ENCODE measurements at regions not wholly inside any gene's neighbourhood (a gene's known extent, or its start where the extent isn't known, plus 50 kb on each side); places are given as distances from the start of the nearest gene placed in this dataset.

- DNase-seq (ENCODE audit: extremely low spot score, unreplicated experiment), result no peak
- H3K27ac Mint-ChIP-seq, result peak overlapping the region; percentile 37
- H3K27me3 Mint-ChIP-seq, result peaks cover 11% of the 10 kb centered on the region
- peak overlapping the region; percentile 0 for H3K4me3 Mint-ChIP-seq
- peaks cover 26% of the 10 kb centered on the region for H3K4me1 Mint-ChIP-seq (ENCODE audit: unreplicated experiment)
- no peaks in the 10 kb centered on the region for H3K36me3 Mint-ChIP-seq
- no peaks in the 10 kb centered on the region for H3K9me3 Mint-ChIP-seq
- no peak for TF ChIP-seq CTCF (conservative IDR thresholded peaks at IDR 0.05)
These were observed 91.0 kb upstream of the PPM1J start for GRCh38 chr1:112806090-112806642.

GRCh38 chr1:112805155-112805853, 90.2 kb upstream of the PPM1J start:
- H3K27ac Mint-ChIP-seq, result peak overlapping the region; percentile 37
- no peak for TF ChIP-seq CTCF (conservative IDR thresholded peaks at IDR 0.05)
- H3K4me3 Mint-ChIP-seq, result no peak overlapping the region
- no peaks in the 10 kb centered on the region for H3K36me3 Mint-ChIP-seq
- H3K27me3 Mint-ChIP-seq, result peaks cover 4% of the 10 kb centered on the region
- H3K4me1 Mint-ChIP-seq (ENCODE audit: unreplicated experiment), result peaks cover 21% of the 10 kb centered on the region
- no peak for DNase-seq (ENCODE audit: extremely low spot score, unreplicated experiment)
- H3K9me3 Mint-ChIP-seq, result no peaks in the 10 kb centered on the region

- peak; percentile 81 for DNase-seq (ENCODE audit: extremely low spot score, unreplicated experiment)
- Mint-ChIP-seq H3K27ac (peak overlapping the region; percentile 67), H3K36me3 (no peaks in the 10 kb centered on the region)
These were observed 89.0 kb upstream of the PPM1J start for GRCh38 chr1:112803906-112804762.

GRCh38 chr1:112800289-112800688, 85.2 kb upstream of the PPM1J start:
- TF ChIP-seq CTCF (conservative IDR thresholded peaks at IDR 0.05), result no peak
- no peak for DNase-seq (ENCODE audit: extremely low spot score, unreplicated experiment)
- Mint-ChIP-seq H3K4me1 (ENCODE audit: unreplicated experiment) (peaks cover 19% of the 10 kb centered on the region), H3K4me3 (no peak overlapping the region), H3K36me3 (no peaks in the 10 kb centered on the region), H3K27me3 (peaks cover 4% of the 10 kb centered on the region), H3K27ac (no peak overlapping the region), H3K9me3 (no peaks in the 10 kb centered on the region)

More at GRCh38 chr1:112803906-112804762, 89.0 kb upstream of the PPM1J start:
- H3K27me3 Mint-ChIP-seq, result peaks cover 4% of the 10 kb centered on the region
- no peaks in the 10 kb centered on the region for H3K9me3 Mint-ChIP-seq
- peaks cover 21% of the 10 kb centered on the region for H3K4me1 Mint-ChIP-seq (ENCODE audit: unreplicated experiment)
- H3K4me3 Mint-ChIP-seq, result no peak overlapping the region
- TF ChIP-seq CTCF (conservative IDR thresholded peaks at IDR 0.05), result peak; percentile 83

GRCh38 chr1:112798292-112798691, 83.2 kb upstream of the PPM1J start:
- TF ChIP-seq CTCF (conservative IDR thresholded peaks at IDR 0.05), result no peak
- no peak for DNase-seq (ENCODE audit: extremely low spot score, unreplicated experiment)
- H3K27ac Mint-ChIP-seq, result peak overlapping the region; percentile 93

More at GRCh38 chr1:112798292-112798691, 83.2 kb upstream of the PPM1J start:
- no peaks in the 10 kb centered on the region for H3K9me3 Mint-ChIP-seq
- peaks cover 18% of the 10 kb centered on the region for H3K4me1 Mint-ChIP-seq (ENCODE audit: unreplicated experiment)
- no peak overlapping the region for H3K4me3 Mint-ChIP-seq
- peaks cover 4% of the 10 kb centered on the region for H3K27me3 Mint-ChIP-seq
- no peaks in the 10 kb centered on the region for H3K36me3 Mint-ChIP-seq

Data from type B pancreatic cell (in vitro differentiated cells).